GM23248 (cell line): ENCODE measurements at regions not wholly inside any gene's neighbourhood (a gene's known extent, or its start where the extent isn't known, plus 50 kb on each side); places are given as distances from the start of the nearest gene placed in this dataset.

ENCODE experiments used
- EZH2 ChIP-seq: fragments of 200-600 bp; sonication (generic); IDR thresholded peaks from 2 replicates; pipeline ENCODE4 v1.6.1; 2018; ENCODE audit warnings: antibody characterized with exemption, mild to moderate bottlenecking; ENCODE audit not compliant: insufficient read depth, poor library complexity, severe bottlenecking
- EZH2phosphoT487 ChIP-seq: fragments of 200-600 bp; sonication (generic); IDR thresholded peaks from 2 replicates; pipeline ENCODE4 v1.6.1; 2018; ENCODE audit warnings: antibody characterized with exemption, moderate library complexity, mild to moderate bottlenecking, low read depth; ENCODE audit not compliant: insufficient read depth

DNA sequence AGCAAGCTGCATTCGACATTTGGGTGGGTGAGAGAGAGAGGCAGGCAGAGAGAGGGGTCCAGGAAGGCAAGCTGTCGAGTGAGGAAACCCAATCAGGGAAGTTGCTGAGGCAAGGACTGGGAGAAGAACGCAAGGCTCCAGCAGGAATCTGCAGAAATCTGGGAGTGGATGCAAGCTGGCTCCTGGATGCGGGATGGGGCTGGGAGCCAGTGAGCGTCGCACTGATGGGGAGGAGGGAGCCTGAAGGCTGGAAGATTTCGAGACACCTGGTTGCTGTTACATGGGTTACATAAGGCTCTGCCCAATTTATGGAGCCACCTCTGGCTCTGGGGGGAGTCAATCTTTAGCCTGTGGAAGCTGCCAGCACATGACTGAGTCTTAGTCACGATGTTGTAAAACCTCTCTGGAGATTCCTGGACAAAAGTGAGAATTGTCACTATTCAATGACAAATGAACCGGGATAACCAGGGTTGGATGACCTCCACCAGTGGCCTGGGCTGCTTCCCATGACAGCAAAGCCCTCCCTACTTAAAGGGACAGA is 51.1 kb upstream of the ADRB1 start:
- no peak for TF ChIP-seq EZH2
- TF ChIP-seq EZH2phosphoT487, result no peak
